ENCODE measurements at regions not wholly inside any gene's neighbourhood (a gene's known extent, or its start where the extent isn't known, plus 50 kb on each side); places are given as distances from the start of the nearest gene placed in this dataset.

DNA sequence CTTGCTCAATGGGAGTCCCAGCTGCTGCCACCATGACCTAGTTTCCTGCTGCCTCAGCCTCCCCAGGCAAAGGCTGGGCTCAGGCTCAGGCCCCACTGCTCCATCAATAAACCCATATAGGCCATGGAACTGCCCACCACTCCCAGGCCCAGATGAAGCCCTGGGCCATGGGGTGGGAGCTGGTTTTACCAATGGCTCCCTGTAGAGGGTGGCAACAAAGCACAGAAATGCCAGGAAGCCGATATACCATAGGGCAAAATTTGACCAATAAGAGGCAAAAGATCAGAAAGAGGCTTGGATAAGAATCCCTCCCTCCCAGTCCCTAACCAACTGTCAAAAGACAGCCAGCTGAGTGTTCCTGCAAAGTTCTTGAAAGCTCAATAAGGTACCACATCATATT is 101.8 kb upstream of the DOCK1 start:
- Histone ChIP-seq H3K79me2 (ENCODE audit: control insufficient read depth, low read length) (no peaks in the 10 kb centered on the region), H3K27ac (ENCODE audit: low read depth, low read length) (no peak overlapping the region), H3K27me3 (ENCODE audit: control insufficient read depth, low read length) (no peaks in the 10 kb centered on the region), H3K4me1 (ENCODE audit: control insufficient read depth, low read length) (no peaks in the 10 kb centered on the region), H3K9me2 (replicated peaks; ENCODE audit: control insufficient read depth, low read length) (no peaks in the 10 kb centered on the region), H3K36me3 (ENCODE audit: control insufficient read depth, low read length) (no peaks in the 10 kb centered on the region), H3K4me3 (ENCODE audit: low read length) (no peak overlapping the region), H3K9me3 (ENCODE audit: control insufficient read depth, insufficient read depth, low read length) (no peaks in the 10 kb centered on the region; the same call in 1 of the 2 replicates), H3K4me2 (ENCODE audit: low read length) (no peak overlapping the region), H4K20me1 (ENCODE audit: control insufficient read depth, insufficient read depth, low read depth, low read length) (no peaks in the 10 kb centered on the region), H3F3A (ENCODE audit: control insufficient read depth, insufficient read depth) (no peaks in the 10 kb centered on the region)
- TF ChIP-seq EZH2phosphoT487 (IDR thresholded peaks at IDR 0.05; ENCODE audit: borderline replicate concordance, low read length) (no peak), CTCF (IDR thresholded peaks at IDR 0.05; ENCODE audit: low read depth, low read length, poor library complexity, severe bottlenecking) (no peak)

GRCh38 chr10:126804396-126804795 is 100.8 kb upstream of the DOCK1 start:
- H4K20me1 ChIP-seq (ENCODE audit: control insufficient read depth, insufficient read depth, low read depth, low read length) = no peaks in the 10 kb centered on the region
- TF ChIP-seq EZH2phosphoT487 (IDR thresholded peaks at IDR 0.05; ENCODE audit: borderline replicate concordance, low read length) (no peak), CTCF (IDR thresholded peaks at IDR 0.05; ENCODE audit: low read depth, low read length, poor library complexity, severe bottlenecking) (no peak)
- no peaks in the 10 kb centered on the region for H3K79me2 ChIP-seq (ENCODE audit: control insufficient read depth, low read length)
- no peaks in the 10 kb centered on the region for H3K36me3 ChIP-seq (ENCODE audit: control insufficient read depth, low read length)
- no peaks in the 10 kb centered on the region for H3K27me3 ChIP-seq (ENCODE audit: control insufficient read depth, low read length)
- no peaks in the 10 kb centered on the region; the same call in 1 of the 2 replicates for H3K9me3 ChIP-seq (ENCODE audit: control insufficient read depth, insufficient read depth, low read length)
- H3K27ac ChIP-seq (ENCODE audit: low read depth, low read length) = no peak overlapping the region
- H3F3A ChIP-seq (ENCODE audit: control insufficient read depth, insufficient read depth) = no peaks in the 10 kb centered on the region
- H3K4me1 ChIP-seq (ENCODE audit: control insufficient read depth, low read length) = no peaks in the 10 kb centered on the region
- H3K4me2 ChIP-seq (ENCODE audit: low read length) = no peak overlapping the region
- no peak overlapping the region for H3K4me3 ChIP-seq (ENCODE audit: low read length)
- H3K9me2 ChIP-seq (replicated peaks; ENCODE audit: control insufficient read depth, low read length) = no peaks in the 10 kb centered on the region

DNA sequence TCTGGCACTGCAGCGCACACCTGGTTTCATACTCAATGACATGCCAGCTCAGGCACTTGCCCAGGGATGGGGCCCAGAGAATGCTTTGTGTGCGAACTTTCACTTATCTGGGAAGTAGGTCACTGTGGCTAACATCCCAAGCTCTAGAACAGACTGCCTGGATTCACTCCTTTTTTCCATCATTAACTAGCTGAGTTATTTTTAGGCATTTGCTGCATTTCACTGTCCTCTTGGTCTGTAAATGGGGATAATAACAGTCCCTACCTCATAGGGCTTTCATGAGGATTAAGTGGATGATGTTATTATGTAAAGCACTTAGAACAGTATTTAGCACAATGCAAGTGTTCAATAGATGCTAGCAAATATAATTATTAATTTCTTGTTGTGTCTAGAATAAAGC is 98.7 kb upstream of the DOCK1 start:
- TF ChIP-seq CTCF (IDR thresholded peaks at IDR 0.05; ENCODE audit: low read depth, low read length, poor library complexity, severe bottlenecking) = no peak
- TF ChIP-seq EZH2phosphoT487 (IDR thresholded peaks at IDR 0.05; ENCODE audit: borderline replicate concordance, low read length) = no peak
- no peak overlapping the region for H3K4me2 ChIP-seq (ENCODE audit: low read length)
- H4K20me1 ChIP-seq (ENCODE audit: control insufficient read depth, insufficient read depth, low read depth, low read length) = no peaks in the 10 kb centered on the region
- H3K4me1 ChIP-seq (ENCODE audit: control insufficient read depth, low read length) = no peaks in the 10 kb centered on the region
- H3K27ac ChIP-seq (ENCODE audit: low read depth, low read length) = no peak overlapping the region
- H3K79me2 ChIP-seq (ENCODE audit: control insufficient read depth, low read length) = no peaks in the 10 kb centered on the region
- no peak overlapping the region for H3K4me3 ChIP-seq (ENCODE audit: low read length)
- H3K36me3 ChIP-seq (ENCODE audit: control insufficient read depth, low read length) = no peaks in the 10 kb centered on the region
- no peaks in the 10 kb centered on the region for H3K27me3 ChIP-seq (ENCODE audit: control insufficient read depth, low read length)
- H3K9me3 ChIP-seq (ENCODE audit: control insufficient read depth, insufficient read depth, low read length) = no peaks in the 10 kb centered on the region; the same call in 1 of the 2 replicates
- no peaks in the 10 kb centered on the region for H3K9me2 ChIP-seq (replicated peaks; ENCODE audit: control insufficient read depth, low read length)
- H3F3A ChIP-seq (ENCODE audit: control insufficient read depth, insufficient read depth) = no peaks in the 10 kb centered on the region

Data from DOHH2 (cell line).